Astrocyte of the spinal cord (primary cell): ENCODE measurements at regions not wholly inside any gene's neighbourhood (a gene's known extent, or its start where the extent isn't known, plus 50 kb on each side); places are given as distances from the start of the nearest gene placed in this dataset.

Source experiments
- DNase-seq: peaks from one replicate; pipeline ENCODE4 v3.0.0; 2011; ENCODE audit warnings: low read depth, low spot score
- H3K4me3 ChIP-seq: 2 replicates; pipeline ENCODE4 v1.5.1; 2011; ENCODE audit warnings: low read depth, mild to moderate bottlenecking, low read length, moderate library complexity
- in situ Hi-C: cut with HindIII; loops from 2 replicates; pipeline ENCODE4 v1.10.0; 2017; ENCODE audit warnings: low sequenced_read_pairs
- TF ChIP-seq, protein P1 (sequence below): IDR thresholded peaks from 2 replicates; pipeline ENCODE4 v1.5.1; 2012; ENCODE audit warnings: low read depth, mild to moderate bottlenecking, low read length, inconsistent platforms

DNA sequence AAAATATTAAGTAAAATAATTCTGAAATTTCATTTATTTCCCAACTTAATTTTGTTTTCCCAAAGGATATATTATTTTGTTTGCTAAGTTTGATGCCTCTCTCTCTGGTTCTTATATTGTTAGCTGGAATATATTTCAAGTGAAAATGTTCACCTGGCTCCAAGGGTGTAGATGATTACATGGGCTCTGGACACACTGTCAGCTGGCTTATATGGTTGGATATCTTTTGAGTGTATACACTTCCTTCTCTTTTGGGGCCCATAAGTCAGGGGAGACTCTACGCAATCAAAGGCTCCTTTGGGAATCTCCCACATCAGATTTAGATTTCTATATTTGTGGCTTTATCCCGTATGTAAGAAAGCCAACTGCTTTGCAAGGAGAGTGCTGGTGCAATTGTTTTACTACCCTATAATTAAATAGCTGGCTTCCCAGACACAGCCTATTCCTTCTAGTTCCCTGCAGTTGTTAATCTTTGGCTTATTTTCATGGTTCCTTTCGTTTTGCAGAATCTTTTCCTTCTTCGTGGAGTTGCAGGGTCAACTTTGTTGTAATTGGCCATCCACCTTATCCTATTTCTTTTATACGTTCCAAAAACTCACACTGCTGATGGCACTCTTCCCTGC is 225.7 kb downstream of the DPH6 start:
- in situ Hi-C loops = no loop called here
- DNase-seq = no peak
- no peak overlapping the region for H3K4me3 ChIP-seq
- TF ChIP-seq, protein P1, sequence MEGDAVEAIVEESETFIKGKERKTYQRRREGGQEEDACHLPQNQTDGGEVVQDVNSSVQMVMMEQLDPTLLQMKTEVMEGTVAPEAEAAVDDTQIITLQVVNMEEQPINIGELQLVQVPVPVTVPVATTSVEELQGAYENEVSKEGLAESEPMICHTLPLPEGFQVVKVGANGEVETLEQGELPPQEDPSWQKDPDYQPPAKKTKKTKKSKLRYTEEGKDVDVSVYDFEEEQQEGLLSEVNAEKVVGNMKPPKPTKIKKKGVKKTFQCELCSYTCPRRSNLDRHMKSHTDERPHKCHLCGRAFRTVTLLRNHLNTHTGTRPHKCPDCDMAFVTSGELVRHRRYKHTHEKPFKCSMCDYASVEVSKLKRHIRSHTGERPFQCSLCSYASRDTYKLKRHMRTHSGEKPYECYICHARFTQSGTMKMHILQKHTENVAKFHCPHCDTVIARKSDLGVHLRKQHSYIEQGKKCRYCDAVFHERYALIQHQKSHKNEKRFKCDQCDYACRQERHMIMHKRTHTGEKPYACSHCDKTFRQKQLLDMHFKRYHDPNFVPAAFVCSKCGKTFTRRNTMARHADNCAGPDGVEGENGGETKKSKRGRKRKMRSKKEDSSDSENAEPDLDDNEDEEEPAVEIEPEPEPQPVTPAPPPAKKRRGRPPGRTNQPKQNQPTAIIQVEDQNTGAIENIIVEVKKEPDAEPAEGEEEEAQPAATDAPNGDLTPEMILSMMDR = no peak

DNA sequence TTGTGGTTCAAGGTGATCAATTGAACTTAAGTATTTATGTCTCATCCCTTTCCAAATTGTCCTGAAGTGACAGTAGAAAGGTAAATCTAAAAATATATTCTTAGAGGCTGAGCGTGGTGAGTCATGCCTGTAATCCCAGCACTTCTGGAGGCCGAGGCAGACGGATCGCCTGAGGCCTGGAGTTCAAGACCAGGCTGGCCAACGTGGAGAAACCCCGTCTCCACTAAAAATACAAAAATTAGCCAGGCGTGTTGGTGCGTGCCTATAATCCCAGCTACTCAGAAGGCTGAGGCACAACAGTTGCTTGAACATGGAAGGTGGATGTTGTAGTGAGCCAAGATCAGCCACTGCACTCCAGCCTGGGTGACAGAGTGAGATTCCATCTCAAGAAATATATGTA is 226.6 kb downstream of the DPH6 start:
- DNase-seq = no peak
- in situ Hi-C loops = no loop called here
- H3K4me3 ChIP-seq = no peak overlapping the region
- TF ChIP-seq, protein P1 = no peak

DNA sequence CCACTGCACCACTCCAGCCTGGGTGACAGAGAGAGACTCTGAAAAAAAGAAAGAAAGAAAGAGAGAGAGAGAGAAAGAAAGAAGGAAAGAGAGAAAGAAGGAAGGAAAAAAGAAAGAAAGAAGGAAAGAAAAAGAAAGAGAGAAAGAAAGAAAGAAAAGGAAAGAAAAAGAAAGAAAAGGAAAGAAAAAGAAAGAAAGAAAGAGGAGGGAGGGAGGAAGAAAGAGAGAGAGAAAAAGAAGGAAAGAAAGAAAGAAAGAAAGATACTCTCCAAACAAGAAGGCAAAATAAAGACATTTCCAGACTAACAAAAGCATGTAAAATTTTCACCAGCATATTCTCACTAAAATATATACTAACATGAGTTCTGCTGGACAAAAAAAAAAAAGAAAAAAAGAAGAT is 228.7 kb downstream of the DPH6 start:
- no peak for DNase-seq
- H3K4me3 ChIP-seq = no peak overlapping the region
- in situ Hi-C loops = no loop called here
- TF ChIP-seq, protein P1 = no peak

DNA sequence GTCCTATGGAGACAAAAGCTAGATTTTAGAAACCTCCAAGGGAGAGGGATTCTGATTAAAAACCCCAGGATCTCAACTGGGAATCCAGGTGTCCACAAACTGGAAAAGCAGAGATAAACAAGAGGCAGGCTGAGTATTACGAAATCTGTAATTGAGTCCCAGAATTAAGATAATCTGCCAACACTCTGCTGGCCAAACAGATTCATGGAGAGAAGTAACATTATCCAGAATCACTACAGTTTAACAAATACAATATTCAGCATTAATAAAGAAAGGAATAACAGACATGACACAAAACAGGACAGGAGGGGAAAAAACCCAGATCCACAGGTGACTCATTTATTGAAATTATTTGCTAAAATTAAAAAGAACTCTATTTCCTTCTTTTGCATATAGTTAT is 227.2 kb upstream of the NANOGP8 start:
- DNase-seq = no peak
- in situ Hi-C loops = no loop called here
- H3K4me3 ChIP-seq = no peak overlapping the region
- TF ChIP-seq, protein P1 = no peak

DNA sequence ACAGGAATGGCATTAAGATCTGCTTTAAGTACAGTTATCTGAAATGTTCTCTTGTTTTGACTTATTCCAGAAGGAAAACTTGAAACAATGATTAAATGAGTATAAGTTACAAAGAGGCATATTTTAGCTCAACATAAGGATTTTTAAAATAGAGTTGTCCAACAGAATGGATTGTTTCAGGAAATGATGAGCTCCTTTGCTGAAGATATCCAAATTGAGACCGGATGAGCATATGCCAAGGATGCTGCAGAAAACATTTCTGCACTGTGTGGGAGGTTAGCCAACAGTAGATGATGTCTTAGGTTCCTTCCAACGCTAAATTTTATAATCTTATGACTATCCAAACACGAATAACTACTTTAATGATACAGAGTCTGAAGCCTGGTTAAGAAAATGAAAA is 226.5 kb upstream of the NANOGP8 start:
- H3K4me3 ChIP-seq = no peak overlapping the region
- TF ChIP-seq, protein P1 = no peak
- in situ Hi-C loops = no loop called here
- DNase-seq = no peak

DNA sequence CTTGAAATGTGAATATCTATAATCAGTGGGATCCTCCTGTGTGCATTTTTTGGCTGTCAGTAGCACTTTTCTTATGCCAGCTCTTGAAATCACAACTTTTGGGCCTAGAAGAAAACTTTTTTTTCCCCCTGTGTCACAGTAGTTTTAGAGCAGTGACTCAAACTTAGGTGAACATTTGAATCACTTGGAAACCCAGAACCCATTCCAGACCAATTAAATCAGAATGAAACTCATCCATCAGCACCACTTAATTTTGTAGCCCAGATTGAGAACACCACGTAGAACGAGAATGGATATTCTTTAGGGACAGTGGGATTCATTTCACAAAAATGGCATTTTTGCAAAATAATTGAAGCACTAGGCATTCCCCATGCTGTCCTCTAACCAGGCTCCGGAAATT is 224.8 kb upstream of the NANOGP8 start:
- no peak overlapping the region for H3K4me3 ChIP-seq
- in situ Hi-C loops = no loop called here
- peak; percentile 25 for DNase-seq
- TF ChIP-seq, protein P1 = no peak

DNA sequence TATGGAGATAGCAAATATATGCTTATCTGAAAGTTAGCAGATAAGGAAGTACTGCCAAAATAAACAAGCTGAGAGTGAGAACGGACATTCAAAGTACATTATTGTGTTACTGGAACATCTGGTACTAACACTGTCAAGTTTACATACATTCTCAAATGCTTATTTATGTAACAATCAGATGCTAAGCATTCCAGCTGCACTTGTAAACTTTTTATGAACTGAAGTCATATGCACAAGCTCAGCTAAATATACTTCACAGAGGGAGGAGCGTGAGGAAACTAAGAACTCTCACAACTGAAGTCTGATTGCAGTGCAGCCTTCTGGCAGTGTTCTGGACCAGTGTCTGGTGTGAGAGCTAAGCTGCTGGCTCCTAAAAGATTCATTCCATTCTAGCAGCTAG is 223.7 kb upstream of the NANOGP8 start:
- no peak overlapping the region for H3K4me3 ChIP-seq
- TF ChIP-seq, protein P1 = no peak
- in situ Hi-C loops = no loop called here
- peak; percentile 84 for DNase-seq
